SK-N-MC (cell line): ENCODE measurements at regions not wholly inside any gene's neighbourhood (a gene's known extent, or its start where the extent isn't known, plus 50 kb on each side); places are given as distances from the start of the nearest gene placed in this dataset.

Source experiments
- EZH2 ChIP-seq: fragments of 200-600 bp; sonication (generic); IDR thresholded peaks from one replicate; pipeline ENCODE4 v1.6.1; 2017; ENCODE audit warnings: antibody characterized with exemption
- FOXP2 ChIP-seq: optimal IDR thresholded peaks from 2 replicates; pipeline ENCODE3; 2011; ENCODE audit warnings: mild to moderate bottlenecking, moderate library complexity; ENCODE audit not compliant: insufficient read depth; ENCODE audit errors: extremely low read length, control extremely low read depth
- POLR2AphosphoS5 ChIP-seq: IDR thresholded peaks from 2 replicates; pipeline ENCODE4 v1.6.1; 2012; ENCODE audit warnings: mild to moderate bottlenecking, low read depth, low read length, borderline replicate concordance

GRCh38 chr14:42248131-42248530 is 641.5 kb downstream of the LRFN5 start:
- TF ChIP-seq EZH2 (no peak), POLR2AphosphoS5 (no peak), FOXP2 (no peak)
